Right lobe of liver (tissue), 6 donors: ENCODE measurements at regions not wholly inside any gene's neighbourhood (a gene's known extent, or its start where the extent isn't known, plus 50 kb on each side); places are given as distances from the start of the nearest gene placed in this dataset.

Experiments
- ATAC-seq, 4 donors: fragments of 200-7000 bp; cut with Tn5 transposase; one replicate each; pipeline ENCODE4 v1.9.1; 2020; ENCODE audit warnings: mild to moderate bottlenecking in 4 of 4, moderate library complexity in 4 of 4
- DNase-seq, 3 donors: peaks; one replicate each; pipeline ENCODE4 v3.0.0-alpha.2; 2020
- H3K27ac ChIP-seq, 3 donors: fragments of 200-600 bp; one replicate each; pipeline ENCODE4 v1.8.0; 2022
- H3K27me3 ChIP-seq, 2 donors: fragments of 200-600 bp; one replicate each; pipeline ENCODE4 v1.8.0; 2022
- H3K36me3 ChIP-seq, 4 donors: fragments of 200-600 bp; sonication (generic) in 1 of 4; one replicate each; pipeline versions ENCODE4 v1.5.1 to v1.8.0; 2017 to 2022; ENCODE audit warnings: control low read depth in 1 of 4
- H3K4me1 ChIP-seq, 4 donors: fragments of 200-600 bp; sonication (generic) in 1 of 4; one replicate each; pipeline versions ENCODE4 v1.5.1 to v1.8.0; 2017 to 2022; ENCODE audit warnings: control low read depth in 1 of 4
- H3K4me3 ChIP-seq, 3 donors: fragments of 200-600 bp; one replicate each; pipeline ENCODE4 v1.8.0; 2022
- H3K9me3 ChIP-seq, 4 donors: fragments of 200-600 bp; sonication (generic) in 1 of 4; one replicate each; pipeline versions ENCODE4 v1.5.1 to v1.8.0; 2017 to 2022; ENCODE audit warnings: control low read depth in 1 of 4
- CTCF ChIP-seq, 4 donors: fragments of 200-600 bp in 3 of 4; fragments of 450-650 bp in 1 of 4; IDR thresholded peaks; one replicate each; pipeline versions ENCODE4 v1.5.1 to v1.8.0; 2016 to 2022; ENCODE audit warnings: antibody characterized with exemption in 4 of 4, mild to moderate bottlenecking in 2 of 4
- POLR2A ChIP-seq: fragments of 450-650 bp; IDR thresholded peaks from one replicate; pipeline ENCODE4 v1.6.1; 2017; ENCODE audit warnings: antibody characterized with exemption, mild to moderate bottlenecking
- WGBS: methylation state at CpG from one replicate; pipeline ENCODE4 v1.1.6; 2018; ENCODE audit warnings: low coverage, low lambda C conversion rate; ENCODE audit not compliant: insufficient coverage; ENCODE audit errors: missing lambda C conversion rate; 5-methylcytosine and 5-hydroxymethylcytosine counted together
- intact Hi-C, 2 donors: fragments of 100-400 bp; cut with DNase I; formaldehyde crosslinking; loops; one replicate each; pipeline versions ENCODE4 v1.11.2 to v1.14.1; 2022
- donor health status: DM: no; HTN: yes; CAD: no.
- donor health status: DM: no; HTN: no; CAD: no.
- donor health status: DM: no; HTN: no; CAD: no.
- donor health status: DM: no; HTN: yes; CAD: no.
- donor health status: DM: no; HTN: yes; CAD: no.

GRCh38 chr11:27571154-27571810, 64.7 kb upstream of the LIN7C start:
- 74% methylated on average over 5 of the region's 5 CpGs for WGBS
- no peak overlapping the region for H3K4me3 ChIP-seq
- no peak for DNase-seq

GRCh38 chr11:27570542-27570941, 64.0 kb upstream of the LIN7C start:
- H3K36me3 ChIP-seq: no peaks in the 10 kb centered on the region
- H3K4me3 ChIP-seq: no peak overlapping the region
- ATAC-seq (no peak), DNase-seq (no peak)
- H3K4me1 ChIP-seq: no peaks in the 10 kb centered on the region
- H3K27me3 ChIP-seq: no peaks in the 10 kb centered on the region
- no peaks in the 10 kb centered on the region for H3K9me3 ChIP-seq
- intact Hi-C loops: no loop called here
- 45% methylated on average over 1 of the region's 1 CpG for WGBS
- TF ChIP-seq POLR2A: no peak
- TF ChIP-seq CTCF (IDR thresholded peaks at IDR 0.05): no peak
- H3K27ac ChIP-seq: no peak overlapping the region

More at GRCh38 chr11:27571154-27571810, 64.7 kb upstream of the LIN7C start:
- TF ChIP-seq POLR2A: no peak
- TF ChIP-seq CTCF (IDR thresholded peaks at IDR 0.05): no peak
- Histone ChIP-seq H3K27ac (no peak overlapping the region), H3K4me1 (no peaks in the 10 kb centered on the region), H3K9me3 (no peaks in the 10 kb centered on the region), H3K36me3 (no peaks in the 10 kb centered on the region), H3K27me3 (no peaks in the 10 kb centered on the region)
- intact Hi-C loops: no loop called here
- ATAC-seq: no peak

- DNase-seq: no peak
- no peak for ATAC-seq
- Histone ChIP-seq H3K4me3 (no peak overlapping the region), H3K9me3 (no peaks in the 10 kb centered on the region), H3K4me1 (no peaks in the 10 kb centered on the region), H3K27ac (no peak overlapping the region), H3K27me3 (no peaks in the 10 kb centered on the region), H3K36me3 (no peaks in the 10 kb centered on the region)
- no peak for TF ChIP-seq CTCF (IDR thresholded peaks at IDR 0.05)
- no peak for TF ChIP-seq POLR2A
- 61% methylated on average over 3 of the region's 3 CpGs for WGBS
- intact Hi-C loops: no loop called here
Measured at GRCh38 chr11:27563641-27564040, 57.1 kb upstream of the LIN7C start.

- no peaks in the 10 kb centered on the region for H3K4me1 ChIP-seq
- H3K9me3 ChIP-seq: no peaks in the 10 kb centered on the region
- no peak overlapping the region for H3K4me3 ChIP-seq
- no peaks in the 10 kb centered on the region for H3K36me3 ChIP-seq
- TF ChIP-seq POLR2A: no peak
- no peak for TF ChIP-seq CTCF (IDR thresholded peaks at IDR 0.05)
- H3K27me3 ChIP-seq: no peaks in the 10 kb centered on the region
- intact Hi-C loops: no loop called here
- no peak overlapping the region for H3K27ac ChIP-seq
- no peak for DNase-seq
- no peak for ATAC-seq
Measured at GRCh38 chr11:27563201-27563600, 56.6 kb upstream of the LIN7C start.

- intact Hi-C loops: no loop called here
- Histone ChIP-seq H3K27ac (no peak overlapping the region), H3K9me3 (no peaks in the 10 kb centered on the region), H3K4me3 (no peak overlapping the region), H3K27me3 (no peaks in the 10 kb centered on the region), H3K36me3 (no peaks in the 10 kb centered on the region), H3K4me1 (no peaks in the 10 kb centered on the region)
- TF ChIP-seq POLR2A: no peak
- no peak for TF ChIP-seq CTCF (IDR thresholded peaks at IDR 0.05)
- ATAC-seq (no peak), DNase-seq (no peak)
- WGBS: 77% methylated on average over 3 of the region's 3 CpGs
Measured at GRCh38 chr11:27558401-27558800, 51.8 kb upstream of the LIN7C start.
